ENCODE measurements at regions not wholly inside any gene's neighbourhood (a gene's known extent, or its start where the extent isn't known, plus 50 kb on each side); places are given as distances from the start of the nearest gene placed in this dataset.

GRCh38 chr16:80341263-80341662, 199.5 kb upstream of the DYNLRB2 start:
- no peaks in the 10 kb centered on the region for H3K36me3 ChIP-seq
- no peak overlapping the region for H3K4me3 ChIP-seq
- no peaks in the 10 kb centered on the region for H3K9me3 ChIP-seq
- no peak for DNase-seq (ENCODE audit: extremely low spot score)
- H3K4me1 ChIP-seq = no peaks in the 10 kb centered on the region
- H3K27me3 ChIP-seq = peaks cover 0 to 7% (median 0%) of the 10 kb centered on the region in 4 donors
- TF ChIP-seq EP300 (IDR thresholded peaks at IDR 0.05) = no peak
- TF ChIP-seq, protein P1, sequence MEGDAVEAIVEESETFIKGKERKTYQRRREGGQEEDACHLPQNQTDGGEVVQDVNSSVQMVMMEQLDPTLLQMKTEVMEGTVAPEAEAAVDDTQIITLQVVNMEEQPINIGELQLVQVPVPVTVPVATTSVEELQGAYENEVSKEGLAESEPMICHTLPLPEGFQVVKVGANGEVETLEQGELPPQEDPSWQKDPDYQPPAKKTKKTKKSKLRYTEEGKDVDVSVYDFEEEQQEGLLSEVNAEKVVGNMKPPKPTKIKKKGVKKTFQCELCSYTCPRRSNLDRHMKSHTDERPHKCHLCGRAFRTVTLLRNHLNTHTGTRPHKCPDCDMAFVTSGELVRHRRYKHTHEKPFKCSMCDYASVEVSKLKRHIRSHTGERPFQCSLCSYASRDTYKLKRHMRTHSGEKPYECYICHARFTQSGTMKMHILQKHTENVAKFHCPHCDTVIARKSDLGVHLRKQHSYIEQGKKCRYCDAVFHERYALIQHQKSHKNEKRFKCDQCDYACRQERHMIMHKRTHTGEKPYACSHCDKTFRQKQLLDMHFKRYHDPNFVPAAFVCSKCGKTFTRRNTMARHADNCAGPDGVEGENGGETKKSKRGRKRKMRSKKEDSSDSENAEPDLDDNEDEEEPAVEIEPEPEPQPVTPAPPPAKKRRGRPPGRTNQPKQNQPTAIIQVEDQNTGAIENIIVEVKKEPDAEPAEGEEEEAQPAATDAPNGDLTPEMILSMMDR (IDR thresholded peaks at IDR 0.05) = no peak
- no peak for TF ChIP-seq POLR2A (IDR thresholded peaks at IDR 0.05; ENCODE audit: low read depth)
- TF ChIP-seq POLR2AphosphoS5 (IDR thresholded peaks at IDR 0.05) = no peak
- H3K27ac ChIP-seq (replicated peaks in 1 of 4) = no peak overlapping the region
- intact Hi-C loops (cut with DNase I) = no loop called here
- WGBS = 57% methylated on average over 3 of the region's 3 CpGs

DNA sequence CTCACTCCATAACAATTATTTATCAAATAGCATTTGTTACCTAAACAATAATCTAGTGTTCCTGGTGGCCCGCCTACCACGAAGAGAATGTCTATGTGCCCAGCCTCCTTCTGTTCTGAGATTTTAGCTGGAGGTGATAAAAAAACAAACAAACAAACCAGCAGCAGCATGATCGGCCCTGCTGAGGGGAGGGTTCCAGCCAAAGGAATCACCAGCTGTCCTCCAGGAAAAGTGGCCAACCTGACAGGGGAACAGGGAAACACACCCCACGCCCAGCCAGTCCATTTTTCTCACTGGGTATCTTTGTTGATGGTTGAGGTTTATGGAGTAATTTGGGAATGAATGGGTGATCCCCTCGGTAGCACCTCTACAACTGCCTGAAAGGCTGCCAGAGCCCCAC, 203.0 kb upstream of the DYNLRB2 start:
- no peak for DNase-seq (ENCODE audit: extremely low spot score)
- TF ChIP-seq POLR2AphosphoS5 (IDR thresholded peaks at IDR 0.05) (no peak), EP300 (IDR thresholded peaks at IDR 0.05) (no peak), POLR2A (IDR thresholded peaks at IDR 0.05; ENCODE audit: low read depth) (no peak)
- TF ChIP-seq, protein P1 (IDR thresholded peaks at IDR 0.05) = no peak
- Histone ChIP-seq H3K4me1 (no peaks in the 10 kb centered on the region), H3K4me3 (no peak overlapping the region), H3K27ac (replicated peaks in 1 of 4) (no peak overlapping the region), H3K9me3 (no peaks in the 10 kb centered on the region), H3K36me3 (no peaks in the 10 kb centered on the region), H3K27me3 (peaks cover 0 to 7% (median 2%) of the 10 kb centered on the region in 4 donors)
- intact Hi-C loops (cut with DNase I) = no loop called here
- 66% methylated on average over 5 of the region's 5 CpGs for WGBS

DNA sequence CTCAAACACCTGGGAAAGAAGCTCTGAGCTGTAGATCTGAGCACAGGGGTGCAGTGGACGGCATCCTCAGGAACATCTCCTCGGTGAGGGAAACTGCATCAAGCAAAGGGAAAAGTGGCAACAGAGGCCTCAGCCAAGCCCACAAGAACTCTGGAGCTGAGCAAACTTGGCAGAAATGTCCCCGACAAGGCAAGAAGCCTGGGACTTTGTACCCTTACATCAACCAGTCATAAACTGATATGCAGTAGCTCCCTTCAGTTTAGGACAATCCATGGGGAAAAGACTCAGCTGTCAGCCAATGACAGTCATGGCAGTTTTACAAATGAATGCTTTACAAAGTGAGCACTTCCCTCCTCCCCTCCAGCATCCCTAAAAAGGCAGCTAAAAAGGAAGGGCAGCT, 210.0 kb upstream of the DYNLRB2 start:
- DNase-seq (ENCODE audit: extremely low spot score) = no peak
- Histone ChIP-seq H3K9me3 (no peaks in the 10 kb centered on the region), H3K27me3 (peaks cover 0 to 4% (median 0%) of the 10 kb centered on the region in 4 donors), H3K27ac (replicated peaks in 1 of 4) (no peak overlapping the region), H3K36me3 (no peaks in the 10 kb centered on the region), H3K4me1 (no peaks in the 10 kb centered on the region), H3K4me3 (no peak overlapping the region)
- no peak for TF ChIP-seq POLR2A (IDR thresholded peaks at IDR 0.05; ENCODE audit: low read depth)
- TF ChIP-seq, protein P1 (IDR thresholded peaks at IDR 0.05) = no peak
- no peak for TF ChIP-seq POLR2AphosphoS5 (IDR thresholded peaks at IDR 0.05)
- TF ChIP-seq EP300 (IDR thresholded peaks at IDR 0.05) = no peak
- 86% methylated on average over 3 of the region's 3 CpGs for WGBS
- intact Hi-C loops (cut with DNase I) = no loop called here

- intact Hi-C loops (cut with DNase I) = no loop called here
- Histone ChIP-seq H3K4me1 (no peaks in the 10 kb centered on the region), H3K4me3 (no peak overlapping the region), H3K9me3 (no peaks in the 10 kb centered on the region), H3K36me3 (no peaks in the 10 kb centered on the region), H3K27ac (replicated peaks in 1 of 4) (no peak overlapping the region), H3K27me3 (peaks cover 0 to 4% (median 0%) of the 10 kb centered on the region in 4 donors)
- DNase-seq (ENCODE audit: extremely low spot score) = no peak
- WGBS = 83% methylated on average over 3 of the region's 3 CpGs
- TF ChIP-seq EP300 (IDR thresholded peaks at IDR 0.05) = no peak
- no peak for TF ChIP-seq POLR2AphosphoS5 (IDR thresholded peaks at IDR 0.05)
- no peak for TF ChIP-seq POLR2A (IDR thresholded peaks at IDR 0.05; ENCODE audit: low read depth)
- TF ChIP-seq, protein P1 (IDR thresholded peaks at IDR 0.05) = no peak
Measured at GRCh38 chr16:80330150-80330549, 210.6 kb upstream of the DYNLRB2 start.

DNA sequence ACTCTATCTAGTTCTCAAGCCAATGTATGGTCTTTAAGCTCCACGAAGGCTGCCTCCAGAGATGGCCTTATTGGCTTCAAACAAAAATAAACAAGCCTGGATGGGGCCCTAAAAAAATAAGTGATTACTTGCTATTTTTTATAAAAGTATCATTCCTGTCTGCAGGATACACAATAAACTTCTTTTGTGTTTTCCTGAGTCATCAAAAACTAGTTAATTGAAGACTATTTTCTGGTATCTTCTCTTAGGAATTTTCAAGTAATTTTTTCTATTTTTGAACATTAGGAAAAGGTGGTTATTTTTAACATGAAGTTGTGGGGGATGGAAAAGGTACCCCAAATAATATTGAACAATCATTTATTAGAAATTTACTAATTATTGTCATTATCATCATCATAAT, 213.1 kb upstream of the DYNLRB2 start:
- Histone ChIP-seq H3K27me3 (no peaks in the 10 kb centered on the region), H3K36me3 (no peaks in the 10 kb centered on the region), H3K4me3 (no peak overlapping the region), H3K27ac (replicated peaks in 1 of 4) (no peak overlapping the region), H3K9me3 (no peaks in the 10 kb centered on the region), H3K4me1 (no peaks in the 10 kb centered on the region)
- DNase-seq (ENCODE audit: extremely low spot score) = no peak
- 46% methylated on average over 1 of the region's 1 CpG for WGBS
- intact Hi-C loops (cut with DNase I) = no loop called here
- TF ChIP-seq EP300 (IDR thresholded peaks at IDR 0.05) = no peak
- TF ChIP-seq, protein P1 (IDR thresholded peaks at IDR 0.05) = no peak
- TF ChIP-seq POLR2AphosphoS5 (IDR thresholded peaks at IDR 0.05) = no peak
- no peak for TF ChIP-seq POLR2A (IDR thresholded peaks at IDR 0.05; ENCODE audit: low read depth)

All from esophagus muscularis mucosa (tissue), 4 donors.